IPS-20b (cell line): ENCODE measurements at regions not wholly inside any gene's neighbourhood (a gene's known extent, or its start where the extent isn't known, plus 50 kb on each side); places are given as distances from the start of the nearest gene placed in this dataset.
"Not testable (repeated sequence)": the region's sequence is repeated elsewhere in the genome, so short reads cannot be mapped to it uniquely, and the experiment has no call there.

Experiments
- H3K27ac ChIP-seq: one replicate; pipeline ENCODE4 v1.5.1; 2013; ENCODE audit warnings: low read length
- H3K27me3 ChIP-seq: 2 replicates; pipeline ENCODE4 v1.6.1; 2013; ENCODE audit warnings: mild to moderate bottlenecking, low read length, inconsistent platforms; ENCODE audit not compliant: insufficient read depth
- H3K36me3 ChIP-seq: 2 replicates; pipeline ENCODE4 v1.6.1; 2013; ENCODE audit warnings: low read depth, mild to moderate bottlenecking, inconsistent platforms, low read length, moderate library complexity; ENCODE audit not compliant: insufficient read depth
- H3K4me1 ChIP-seq: 2 replicates; pipeline ENCODE4 v1.6.1; 2013; ENCODE audit warnings: mild to moderate bottlenecking, control low read depth, inconsistent platforms, low read length, moderate library complexity; ENCODE audit not compliant: insufficient read depth
- H3K4me3 ChIP-seq: 2 replicates; pipeline ENCODE4 v1.5.1; 2013; ENCODE audit warnings: mild to moderate bottlenecking, low read length, inconsistent platforms
- H3K9ac ChIP-seq: 2 replicates; pipeline ENCODE4 v1.6.1; 2013; ENCODE audit warnings: low read depth, mild to moderate bottlenecking, inconsistent platforms, low read length, moderate library complexity
- H3K9me3 ChIP-seq: 2 replicates; pipeline ENCODE4 v1.6.1; 2013; ENCODE audit warnings: mild to moderate bottlenecking, low read depth, low read length, inconsistent platforms; ENCODE audit not compliant: insufficient read depth

DNA sequence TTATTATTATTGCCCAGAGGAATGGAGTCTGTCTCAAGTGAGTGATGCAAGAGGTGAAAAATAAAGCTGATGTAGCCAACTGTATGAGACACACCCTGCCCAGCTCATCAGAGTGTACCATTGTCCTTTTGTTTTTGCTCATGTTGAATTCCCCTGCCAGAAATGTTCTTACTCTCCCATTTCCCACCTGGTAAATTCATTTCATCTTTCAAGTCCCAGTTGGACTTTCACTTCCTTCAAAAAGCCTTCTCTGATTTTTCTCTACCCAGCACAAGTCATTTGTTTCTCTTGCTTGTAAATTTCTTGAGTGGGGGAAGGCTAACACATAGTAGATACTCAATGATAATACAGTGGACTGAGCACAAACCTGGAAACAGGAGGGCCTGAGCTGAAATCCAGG is 394.5 kb upstream of the ZNF462 start:
- peaks cover 11% of the 10 kb centered on the region for H3K4me1 ChIP-seq
- no peak overlapping the region for H3K27ac ChIP-seq
- no peak overlapping the region for H3K9ac ChIP-seq
- H3K9me3 ChIP-seq = no peaks in the 10 kb centered on the region
- no peaks in the 10 kb centered on the region for H3K36me3 ChIP-seq
- H3K4me3 ChIP-seq = no peak overlapping the region
- no peaks in the 10 kb centered on the region for H3K27me3 ChIP-seq

GRCh38 chr9:106478312-106478711 is 384.7 kb upstream of the ZNF462 start:
- no peaks in the 10 kb centered on the region for H3K9me3 ChIP-seq
- no peaks in the 10 kb centered on the region for H3K27me3 ChIP-seq
- H3K4me1 ChIP-seq = no peaks in the 10 kb centered on the region
- H3K4me3 ChIP-seq = no peak overlapping the region
- no peaks in the 10 kb centered on the region for H3K36me3 ChIP-seq
- H3K27ac ChIP-seq = no peak overlapping the region
- H3K9ac ChIP-seq = no peak overlapping the region

GRCh38 chr9:106478727-106479126 is 384.2 kb upstream of the ZNF462 start:
- Histone ChIP-seq H3K4me1 (no peaks in the 10 kb centered on the region), H3K9ac (no peak overlapping the region), H3K27me3 (no peaks in the 10 kb centered on the region), H3K9me3 (no peaks in the 10 kb centered on the region), H3K4me3 (no peak overlapping the region), H3K27ac (no peak overlapping the region), H3K36me3 (no peaks in the 10 kb centered on the region)

GRCh38 chr9:106479679-106480078 is 383.3 kb upstream of the ZNF462 start:
- no peak overlapping the region for H3K4me3 ChIP-seq
- no peaks in the 10 kb centered on the region for H3K36me3 ChIP-seq
- H3K9me3 ChIP-seq = no peaks in the 10 kb centered on the region
- H3K27ac ChIP-seq = no peak overlapping the region
- no peaks in the 10 kb centered on the region for H3K4me1 ChIP-seq
- no peak overlapping the region for H3K9ac ChIP-seq
- no peaks in the 10 kb centered on the region for H3K27me3 ChIP-seq

- Histone ChIP-seq H3K27me3 (no peaks in the 10 kb centered on the region), H3K27ac (no peak overlapping the region), H3K4me3 (no peak overlapping the region), H3K9ac (no peak overlapping the region), H3K4me1 (no peaks in the 10 kb centered on the region), H3K9me3 (no peaks in the 10 kb centered on the region), H3K36me3 (no peaks in the 10 kb centered on the region)
These were observed 381.9 kb upstream of the ZNF462 start for GRCh38 chr9:106481013-106481609.

- Histone ChIP-seq H3K9me3 (no peaks in the 10 kb centered on the region), H3K9ac (no peak overlapping the region), H3K4me1 (no peaks in the 10 kb centered on the region), H3K27ac (no peak overlapping the region), H3K4me3 (no peak overlapping the region), H3K27me3 (no peaks in the 10 kb centered on the region), H3K36me3 (no peaks in the 10 kb centered on the region)
These were observed 380.2 kb upstream of the ZNF462 start for GRCh38 chr9:106482733-106483132.

DNA sequence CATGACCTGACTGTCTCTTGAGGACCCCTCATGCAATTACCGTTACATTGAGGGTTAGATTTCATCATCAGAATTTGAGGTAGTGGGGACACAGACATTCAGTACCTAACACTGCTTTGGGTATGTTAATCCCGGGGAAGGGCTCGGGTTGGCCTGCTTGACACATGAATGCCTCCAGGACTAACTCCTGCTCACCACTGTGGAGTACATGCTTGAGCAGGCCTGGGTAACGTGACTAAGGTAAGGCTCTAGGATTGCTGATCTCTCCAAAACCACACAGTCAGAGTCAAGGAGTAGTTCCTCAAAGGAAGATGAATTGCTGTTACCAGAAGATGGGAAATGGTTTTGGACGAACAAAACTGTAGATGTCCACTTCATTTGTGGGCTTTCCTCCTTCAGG is 376.3 kb upstream of the ZNF462 start:
- Histone ChIP-seq H3K9ac (no peak overlapping the region), H3K9me3 (no peaks in the 10 kb centered on the region), H3K4me1 (no peaks in the 10 kb centered on the region), H3K4me3 (no peak overlapping the region), H3K27ac (no peak overlapping the region), H3K36me3 (no peaks in the 10 kb centered on the region), H3K27me3 (no peaks in the 10 kb centered on the region)

- no peaks in the 10 kb centered on the region for H3K27me3 ChIP-seq
- no peak overlapping the region for H3K9ac ChIP-seq
- no peaks in the 10 kb centered on the region for H3K4me1 ChIP-seq
- no peaks in the 10 kb centered on the region for H3K36me3 ChIP-seq
- no peak overlapping the region for H3K27ac ChIP-seq
- H3K9me3 ChIP-seq = no peaks in the 10 kb centered on the region
- no peak overlapping the region for H3K4me3 ChIP-seq
These were observed 375.7 kb upstream of the ZNF462 start for GRCh38 chr9:106487266-106487665.

DNA sequence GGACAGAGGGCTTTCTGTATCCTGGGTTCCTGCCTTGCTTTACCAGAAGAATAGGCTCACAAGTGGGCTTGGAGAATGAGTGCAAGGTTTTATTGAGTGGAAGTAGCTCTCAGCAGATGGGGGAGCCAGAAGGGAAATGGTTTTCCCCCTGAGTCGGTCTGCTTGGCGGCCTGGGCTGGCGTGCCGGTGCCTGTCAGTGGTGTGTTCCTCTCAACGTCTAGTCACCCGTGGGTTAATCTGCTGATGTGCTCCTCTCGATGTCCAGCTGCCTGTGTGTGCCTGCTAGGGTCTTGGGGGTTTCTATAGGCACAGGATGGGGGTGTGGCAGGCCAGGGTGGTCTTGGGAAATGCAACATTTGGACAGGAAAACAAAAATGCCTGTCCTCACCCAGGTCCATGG is 370.8 kb upstream of the ZNF462 start:
- H3K9me3 ChIP-seq, H3K27me3 ChIP-seq, H3K4me1 ChIP-seq, H3K27ac ChIP-seq, H3K36me3 ChIP-seq, H3K4me3 ChIP-seq, H3K9ac ChIP-seq: not testable (repeated sequence)

- H3K36me3 ChIP-seq = no peaks in the 10 kb centered on the region
- H3K9ac ChIP-seq = no peak overlapping the region
- H3K27ac ChIP-seq = no peak overlapping the region
- H3K4me3 ChIP-seq = no peak overlapping the region
- no peaks in the 10 kb centered on the region for H3K27me3 ChIP-seq
- no peaks in the 10 kb centered on the region for H3K4me1 ChIP-seq
- no peaks in the 10 kb centered on the region for H3K9me3 ChIP-seq
These were observed 362.8 kb upstream of the ZNF462 start for GRCh38 chr9:106500171-106500570.

DNA sequence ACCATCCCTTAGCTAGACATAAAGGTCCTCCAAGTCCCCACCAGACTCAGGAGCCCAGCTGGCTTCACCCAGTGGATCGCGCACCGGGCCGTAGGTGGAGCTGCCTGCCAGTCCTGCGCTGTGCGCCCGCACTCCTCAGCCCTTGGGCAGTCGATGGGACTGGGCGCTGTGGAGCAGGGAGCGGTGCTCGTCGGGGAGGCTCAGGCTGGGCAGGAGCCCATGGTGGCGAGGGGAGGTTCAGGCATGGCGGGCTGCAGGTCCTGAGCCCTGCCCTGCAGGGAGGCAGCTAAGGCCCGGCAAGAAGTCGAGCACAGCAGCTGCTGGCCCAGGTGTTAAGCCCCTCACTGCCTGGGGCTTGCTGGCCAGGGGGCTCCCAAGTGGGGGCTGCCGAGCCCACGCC is 361.8 kb upstream of the ZNF462 start:
- H3K4me3 ChIP-seq, H3K9ac ChIP-seq, H3K4me1 ChIP-seq, H3K27me3 ChIP-seq, H3K27ac ChIP-seq, H3K9me3 ChIP-seq, H3K36me3 ChIP-seq: not testable (repeated sequence)

DNA sequence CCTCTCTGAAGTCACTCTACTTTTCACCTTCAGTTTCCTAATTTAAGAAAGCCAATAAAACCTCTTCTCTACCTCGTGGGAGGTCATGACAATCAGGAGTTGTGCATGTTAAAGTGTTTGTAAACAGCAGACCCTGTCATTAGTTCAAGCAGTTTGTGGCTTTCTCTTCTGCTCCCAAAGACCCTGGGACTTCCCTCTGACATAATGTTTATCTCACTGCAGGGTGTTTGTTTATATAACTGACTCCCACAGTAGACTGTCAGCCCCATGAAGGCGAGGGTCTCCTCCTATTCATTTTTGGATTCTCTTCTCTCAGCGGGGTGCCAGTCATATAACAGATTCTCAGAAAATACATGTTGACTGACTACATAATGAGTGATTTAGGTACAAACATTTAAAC is 360.0 kb upstream of the ZNF462 start:
- Histone ChIP-seq H3K4me1 (no peaks in the 10 kb centered on the region), H3K36me3 (no peaks in the 10 kb centered on the region), H3K9me3 (no peaks in the 10 kb centered on the region), H3K9ac (no peak overlapping the region), H3K27ac (no peak overlapping the region), H3K27me3 (no peaks in the 10 kb centered on the region), H3K4me3 (no peak overlapping the region)

DNA sequence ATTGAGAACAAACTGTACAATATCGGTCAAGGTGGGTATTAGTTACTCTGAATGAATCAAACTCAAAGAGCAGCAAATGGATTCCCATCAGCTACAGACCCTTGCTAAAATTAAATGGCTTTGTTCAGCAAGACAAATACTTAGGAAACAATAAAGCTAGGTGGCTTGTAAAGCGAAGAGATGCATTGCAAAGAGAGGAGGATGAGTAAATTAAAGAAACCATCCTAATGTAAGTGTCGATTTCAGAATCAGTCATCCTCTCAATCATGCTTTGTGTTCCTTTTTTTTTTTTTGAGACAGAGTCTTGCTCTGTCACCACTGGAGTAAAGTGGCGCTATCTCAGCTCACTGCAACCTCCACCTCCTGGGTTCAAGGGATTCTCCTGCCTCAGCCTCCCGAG is 359.2 kb upstream of the ZNF462 start:
- H3K4me1 ChIP-seq = no peaks in the 10 kb centered on the region
- H3K27me3 ChIP-seq = no peaks in the 10 kb centered on the region
- H3K27ac ChIP-seq = no peak overlapping the region
- no peak overlapping the region for H3K9ac ChIP-seq
- no peak overlapping the region for H3K4me3 ChIP-seq
- H3K9me3 ChIP-seq = no peaks in the 10 kb centered on the region
- no peaks in the 10 kb centered on the region for H3K36me3 ChIP-seq
